ENCODE measurements at regions not wholly inside any gene's neighbourhood (a gene's known extent, or its start where the extent isn't known, plus 50 kb on each side); places are given as distances from the start of the nearest gene placed in this dataset.
A peak's percentile ranks its signal among the peaks of the same experiment; 100 is the strongest.

GRCh38 chr14:62557416-62557815, 487.8 kb downstream of the KCNH5 start:
- Histone ChIP-seq H3K23ac (ENCODE audit: insufficient read length, low read depth, low read length) (no peak overlapping the region), H3K79me2 (ENCODE audit: insufficient read depth, low read length) (no peaks in the 10 kb centered on the region), H3K14ac (ENCODE audit: insufficient read depth, low read length) (no peak overlapping the region; the same call in 1 of the 2 replicates), H4K20me1 (ENCODE audit: control insufficient read depth, insufficient read depth, insufficient read length) (no peaks in the 10 kb centered on the region), H3K27me3 (ENCODE audit: insufficient read depth, low read length) (no peaks in the 10 kb centered on the region), H2BK5ac (ENCODE audit: insufficient read length, low read length) (no peak overlapping the region), H3T11ph (ENCODE audit: low read length) (no peak overlapping the region), H2BK12ac (ENCODE audit: insufficient read length, low read depth, low read length) (no peak overlapping the region), H2BK120ac (ENCODE audit: low read depth, low read length, poor library complexity, severe bottlenecking) (no peak overlapping the region), H3K23me2 (ENCODE audit: insufficient read length, low read depth, low read length, poor library complexity, severe bottlenecking) (no peaks in the 10 kb centered on the region), H4K5ac (ENCODE audit: insufficient read length, low read depth, low read length) (no peak overlapping the region), H2AFZ (ENCODE audit: low read length) (no peak overlapping the region), H2BK15ac (ENCODE audit: low read depth, low read length) (no peak overlapping the region), H3K4me2 (ENCODE audit: insufficient read depth, insufficient read length, low read length) (no peak overlapping the region), H2AK5ac (ENCODE audit: insufficient read length, low read length) (no peak overlapping the region), H3K9ac (ENCODE audit: extremely low read depth, insufficient read length, low read length) (no peak overlapping the region), H4K8ac (replicated peaks; ENCODE audit: insufficient read length, low read depth, low read length) (no peak overlapping the region), H3K9me3 (ENCODE audit: control insufficient read depth, low read depth, low read length) (no peaks in the 10 kb centered on the region), H3K79me1 (ENCODE audit: insufficient read depth, low read depth, low read length, poor library complexity, severe bottlenecking) (no peaks in the 10 kb centered on the region), H3K4me1 (ENCODE audit: insufficient read depth, low read length) (no peaks in the 10 kb centered on the region), H3K18ac (ENCODE audit: insufficient read length, low read depth, low read length) (no peak overlapping the region), H3K27ac (ENCODE audit: insufficient read length, low read depth, low read length) (no peak overlapping the region), H2BK20ac (ENCODE audit: low read depth, low read length, poor library complexity, severe bottlenecking) (no peak overlapping the region), H4K91ac (ENCODE audit: insufficient read length, low read depth, low read length) (no peak overlapping the region), H3K4ac (ENCODE audit: low read depth, low read length) (no peak overlapping the region), H3K56ac (ENCODE audit: insufficient read length, low read depth, low read length) (no peak overlapping the region)
- peak; percentile 20 for DNase-seq
- Mint-ChIP-seq H3K9me3 (peaks cover 11 to 13% of the 10 kb centered on the region in 2 experiments), H3K36me3 (ENCODE audit: insufficient read depth in 1 of 3, low read depth in 3 of 3) (peaks cover 0 to 7% (median 3%) of the 10 kb centered on the region in 3 experiments; a peak in 4 of 7 replicates), H3K27ac (no peak overlapping the region), H3K27me3 (ENCODE audit: low read depth) (no peaks in the 10 kb centered on the region), H3K4me1 (no peaks in the 10 kb centered on the region), H3K4me3 (no peak overlapping the region)
- no peak for TF ChIP-seq CTCF (conservative IDR thresholded peaks at IDR 0.05)
- no CpG with 5 or more reads among the region's 6 CpGs for WGBS (ENCODE audit: extremely low coverage, insufficient read length, low lambda C conversion rate)

Data from H9 (cell line).